ENCODE measurements at regions not wholly inside any gene's neighbourhood (a gene's known extent, or its start where the extent isn't known, plus 50 kb on each side); places are given as distances from the start of the nearest gene placed in this dataset.
"Not testable (repeated sequence)": the region's sequence is repeated elsewhere in the genome, so short reads cannot be mapped to it uniquely, and the experiment has no call there.

GRCh38 chr1:65554086-65554764 is 133.8 kb downstream of the LEPR start:
- not testable (repeated sequence) for H3K9me3 ChIP-seq (ENCODE audit: low read length); H3K9me2 ChIP-seq (replicated peaks; ENCODE audit: insufficient read depth, low read length); H3K36me3 ChIP-seq (ENCODE audit: insufficient read depth, low read length); H3K4me2 ChIP-seq (ENCODE audit: low read depth, low read length, poor library complexity, severe bottlenecking); H4K20me1 ChIP-seq (ENCODE audit: insufficient read depth, low read depth, low read length); H3K27ac ChIP-seq (ENCODE audit: low read length); H3K4me3 ChIP-seq (ENCODE audit: low read length); H3K79me2 ChIP-seq (ENCODE audit: low read length); DNase-seq; H3K4me1 ChIP-seq (ENCODE audit: low read length); H2AFZ ChIP-seq (ENCODE audit: low read length); H3K9ac ChIP-seq (ENCODE audit: low read length); H3K27me3 ChIP-seq (ENCODE audit: low read length)

GRCh38 chr1:65554829-65555228 is 134.4 kb downstream of the LEPR start:
- no peak overlapping the region for H3K4me2 ChIP-seq (ENCODE audit: low read depth, low read length, poor library complexity, severe bottlenecking)
- no peak overlapping the region for H3K9ac ChIP-seq (ENCODE audit: low read length)
- H2AFZ ChIP-seq (ENCODE audit: low read length) = no peak overlapping the region
- no peaks in the 10 kb centered on the region for H3K79me2 ChIP-seq (ENCODE audit: low read length)
- no peaks in the 10 kb centered on the region for H4K20me1 ChIP-seq (ENCODE audit: insufficient read depth, low read depth, low read length)
- H3K27me3 ChIP-seq (ENCODE audit: low read length) = no peaks in the 10 kb centered on the region
- no peaks in the 10 kb centered on the region for H3K4me1 ChIP-seq (ENCODE audit: low read length)
- no peaks in the 10 kb centered on the region for H3K36me3 ChIP-seq (ENCODE audit: insufficient read depth, low read length)
- no peak overlapping the region for H3K27ac ChIP-seq (ENCODE audit: low read length)
- no peak for DNase-seq
- H3K9me3 ChIP-seq (ENCODE audit: low read length) = no peaks in the 10 kb centered on the region
- H3K9me2 ChIP-seq (replicated peaks; ENCODE audit: insufficient read depth, low read length) = no peaks in the 10 kb centered on the region
- H3K4me3 ChIP-seq (ENCODE audit: low read length) = no peak overlapping the region

DNA sequence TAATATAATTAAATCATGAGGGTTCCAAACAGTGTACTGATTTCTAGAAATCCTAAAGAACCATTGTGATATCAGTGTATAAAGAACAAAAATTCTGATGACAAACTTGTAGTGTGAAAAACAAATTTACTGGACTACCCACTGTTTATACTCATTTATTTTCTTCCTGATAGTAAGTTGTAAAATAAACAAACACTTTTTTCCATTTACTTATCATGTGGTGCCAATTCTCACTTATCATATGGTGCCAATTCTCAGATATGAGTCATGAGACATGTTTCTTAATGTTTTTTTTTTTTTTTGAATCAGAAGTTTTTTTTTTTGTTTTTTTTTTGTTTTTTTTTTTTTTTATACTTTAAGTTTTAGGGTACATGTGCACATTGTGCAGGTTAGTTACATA is 137.7 kb downstream of the LEPR start:
- H3K9me3 ChIP-seq (ENCODE audit: low read length) = no peaks in the 10 kb centered on the region
- no peak overlapping the region for H2AFZ ChIP-seq (ENCODE audit: low read length)
- no peaks in the 10 kb centered on the region for H3K27me3 ChIP-seq (ENCODE audit: low read length)
- no peaks in the 10 kb centered on the region for H3K4me1 ChIP-seq (ENCODE audit: low read length)
- no peaks in the 10 kb centered on the region for H3K79me2 ChIP-seq (ENCODE audit: low read length)
- H3K9ac ChIP-seq (ENCODE audit: low read length) = no peak overlapping the region
- DNase-seq = no peak
- H3K4me2 ChIP-seq (ENCODE audit: low read depth, low read length, poor library complexity, severe bottlenecking) = no peak overlapping the region
- no peaks in the 10 kb centered on the region for H4K20me1 ChIP-seq (ENCODE audit: insufficient read depth, low read depth, low read length)
- H3K9me2 ChIP-seq (replicated peaks; ENCODE audit: insufficient read depth, low read length) = no peaks in the 10 kb centered on the region
- H3K27ac ChIP-seq (ENCODE audit: low read length) = no peak overlapping the region
- H3K4me3 ChIP-seq (ENCODE audit: low read length) = no peak overlapping the region
- no peaks in the 10 kb centered on the region for H3K36me3 ChIP-seq (ENCODE audit: insufficient read depth, low read length)

GRCh38 chr1:65564493-65564892 is 144.0 kb downstream of the LEPR start:
- Histone ChIP-seq H3K27ac (ENCODE audit: low read length) (no peak overlapping the region), H4K20me1 (ENCODE audit: insufficient read depth, low read depth, low read length) (no peaks in the 10 kb centered on the region), H3K79me2 (ENCODE audit: low read length) (no peaks in the 10 kb centered on the region), H3K9me3 (ENCODE audit: low read length) (no peaks in the 10 kb centered on the region), H3K36me3 (ENCODE audit: insufficient read depth, low read length) (no peaks in the 10 kb centered on the region), H2AFZ (ENCODE audit: low read length) (no peak overlapping the region), H3K4me1 (ENCODE audit: low read length) (no peaks in the 10 kb centered on the region), H3K9ac (ENCODE audit: low read length) (no peak overlapping the region), H3K27me3 (ENCODE audit: low read length) (no peaks in the 10 kb centered on the region), H3K4me3 (ENCODE audit: low read length) (no peak overlapping the region), H3K9me2 (replicated peaks; ENCODE audit: insufficient read depth, low read length) (no peaks in the 10 kb centered on the region), H3K4me2 (ENCODE audit: low read depth, low read length, poor library complexity, severe bottlenecking) (no peak overlapping the region)
- DNase-seq = no peak

DNA sequence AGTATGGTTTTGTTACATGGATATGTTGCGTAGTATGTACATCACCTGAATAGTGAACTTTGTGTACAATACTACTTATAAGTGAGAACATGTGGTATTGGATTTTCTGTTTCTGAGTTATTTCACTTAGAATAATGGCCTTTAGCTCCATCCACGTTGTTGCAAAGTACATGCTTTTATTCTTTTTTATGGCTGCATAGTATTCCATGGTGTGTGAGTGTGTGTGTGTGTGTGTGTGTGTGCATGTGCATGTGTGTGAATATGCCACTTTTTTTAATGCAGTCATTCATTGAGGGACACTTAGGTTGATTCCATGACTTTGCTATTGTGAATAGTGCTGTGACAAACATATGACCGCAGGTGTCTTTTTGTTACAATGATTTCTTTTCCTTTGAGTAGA is 147.8 kb downstream of the LEPR start:
- no peak overlapping the region for H2AFZ ChIP-seq (ENCODE audit: low read length)
- DNase-seq = no peak
- H3K4me1 ChIP-seq (ENCODE audit: low read length) = no peaks in the 10 kb centered on the region
- H3K9me3 ChIP-seq (ENCODE audit: low read length) = no peaks in the 10 kb centered on the region
- no peaks in the 10 kb centered on the region for H3K9me2 ChIP-seq (replicated peaks; ENCODE audit: insufficient read depth, low read length)
- H3K27me3 ChIP-seq (ENCODE audit: low read length) = no peaks in the 10 kb centered on the region
- no peaks in the 10 kb centered on the region for H3K36me3 ChIP-seq (ENCODE audit: insufficient read depth, low read length)
- H3K79me2 ChIP-seq (ENCODE audit: low read length) = no peaks in the 10 kb centered on the region
- H3K4me2 ChIP-seq (ENCODE audit: low read depth, low read length, poor library complexity, severe bottlenecking) = no peak overlapping the region
- no peaks in the 10 kb centered on the region for H4K20me1 ChIP-seq (ENCODE audit: insufficient read depth, low read depth, low read length)
- no peak overlapping the region for H3K4me3 ChIP-seq (ENCODE audit: low read length)
- H3K27ac ChIP-seq (ENCODE audit: low read length) = no peak overlapping the region
- H3K9ac ChIP-seq (ENCODE audit: low read length) = no peak overlapping the region

- Histone ChIP-seq H3K36me3 (ENCODE audit: insufficient read depth, low read length) (no peaks in the 10 kb centered on the region), H2AFZ (ENCODE audit: low read length) (no peak overlapping the region), H3K4me3 (ENCODE audit: low read length) (no peak overlapping the region), H3K4me2 (ENCODE audit: low read depth, low read length, poor library complexity, severe bottlenecking) (no peak overlapping the region), H4K20me1 (ENCODE audit: insufficient read depth, low read depth, low read length) (no peaks in the 10 kb centered on the region), H3K27me3 (ENCODE audit: low read length) (no peaks in the 10 kb centered on the region), H3K9me2 (replicated peaks; ENCODE audit: insufficient read depth, low read length) (no peaks in the 10 kb centered on the region), H3K4me1 (ENCODE audit: low read length) (no peaks in the 10 kb centered on the region), H3K9ac (ENCODE audit: low read length) (no peak overlapping the region), H3K27ac (ENCODE audit: low read length) (no peak overlapping the region), H3K79me2 (ENCODE audit: low read length) (no peaks in the 10 kb centered on the region), H3K9me3 (ENCODE audit: low read length) (no peaks in the 10 kb centered on the region)
- no peak for DNase-seq
Measured at GRCh38 chr1:65572701-65573421, 152.4 kb downstream of the LEPR start.

- Histone ChIP-seq H3K9ac (ENCODE audit: low read length) (no peak overlapping the region), H3K79me2 (ENCODE audit: low read length) (no peaks in the 10 kb centered on the region), H3K9me3 (ENCODE audit: low read length) (no peaks in the 10 kb centered on the region), H2AFZ (ENCODE audit: low read length) (no peak overlapping the region), H3K4me3 (ENCODE audit: low read length) (no peak overlapping the region), H3K27me3 (ENCODE audit: low read length) (no peaks in the 10 kb centered on the region), H3K4me1 (ENCODE audit: low read length) (no peaks in the 10 kb centered on the region), H3K4me2 (ENCODE audit: low read depth, low read length, poor library complexity, severe bottlenecking) (no peak overlapping the region), H4K20me1 (ENCODE audit: insufficient read depth, low read depth, low read length) (no peaks in the 10 kb centered on the region), H3K27ac (ENCODE audit: low read length) (no peak overlapping the region), H3K36me3 (ENCODE audit: insufficient read depth, low read length) (no peaks in the 10 kb centered on the region), H3K9me2 (replicated peaks; ENCODE audit: insufficient read depth, low read length) (no peaks in the 10 kb centered on the region)
- no peak for DNase-seq
Measured at GRCh38 chr1:65577278-65577677, 156.8 kb downstream of the LEPR start.

- not testable (repeated sequence) for H3K79me2 ChIP-seq (ENCODE audit: low read length); H3K9me3 ChIP-seq (ENCODE audit: low read length); H3K4me2 ChIP-seq (ENCODE audit: low read depth, low read length, poor library complexity, severe bottlenecking); H4K20me1 ChIP-seq (ENCODE audit: insufficient read depth, low read depth, low read length); H3K27ac ChIP-seq (ENCODE audit: low read length); H3K36me3 ChIP-seq (ENCODE audit: insufficient read depth, low read length); H3K9ac ChIP-seq (ENCODE audit: low read length); H3K9me2 ChIP-seq (replicated peaks; ENCODE audit: insufficient read depth, low read length); H3K27me3 ChIP-seq (ENCODE audit: low read length); H2AFZ ChIP-seq (ENCODE audit: low read length); H3K4me1 ChIP-seq (ENCODE audit: low read length); H3K4me3 ChIP-seq (ENCODE audit: low read length); DNase-seq
Measured at GRCh38 chr1:65577982-65578381, 157.5 kb downstream of the LEPR start.

Measured in Karpas-422 (cell line).